HUDEP-2 (cell line): ENCODE measurements at regions not wholly inside any gene's neighbourhood (a gene's known extent, or its start where the extent isn't known, plus 50 kb on each side); places are given as distances from the start of the nearest gene placed in this dataset.
"Not testable (repeated sequence)": the region's sequence is repeated elsewhere in the genome, so short reads cannot be mapped to it uniquely, and the experiment has no call there.

ENCODE experiments used
- DNase-seq, 76 experiments: peaks; one replicate each; lab custom pipeline; 2025; ENCODE audit not compliant: unreplicated experiment in 76 of 76; lab: John Stamatoyannopoulos, UW

DNA sequence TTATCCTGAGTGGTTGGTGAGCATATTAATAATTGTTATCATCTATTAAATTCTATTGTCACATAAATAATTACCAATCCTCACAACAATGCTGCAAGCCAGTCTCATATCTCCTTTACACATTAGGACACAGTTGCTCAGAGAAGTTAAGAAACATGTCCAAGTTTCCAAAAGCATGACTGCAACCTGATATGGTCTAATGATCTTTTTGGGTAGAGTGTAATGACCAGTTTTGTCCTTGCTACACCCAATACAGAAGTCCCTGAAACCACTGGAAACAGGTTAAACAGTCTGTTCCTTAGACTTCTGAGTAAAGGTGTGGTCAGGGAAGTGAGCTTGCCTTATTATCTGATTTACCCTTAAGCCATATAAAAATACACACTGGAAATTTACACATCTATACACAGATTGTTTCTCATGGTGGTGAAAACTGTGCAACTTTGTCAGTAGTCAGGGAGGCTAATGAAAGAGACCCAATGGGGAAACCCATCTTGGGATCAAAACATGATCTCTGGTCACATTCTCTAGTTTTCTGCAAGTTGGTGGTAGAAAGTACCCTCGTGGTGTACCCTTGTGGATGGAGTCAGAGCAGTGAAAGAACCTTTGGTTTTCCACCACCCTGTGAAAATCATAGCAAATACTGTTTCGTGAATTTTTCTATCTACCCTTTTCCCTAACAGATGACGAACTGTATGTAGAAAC, 146.0 kb upstream of the KLF12 start:
- DNase-seq = no peak

DNA sequence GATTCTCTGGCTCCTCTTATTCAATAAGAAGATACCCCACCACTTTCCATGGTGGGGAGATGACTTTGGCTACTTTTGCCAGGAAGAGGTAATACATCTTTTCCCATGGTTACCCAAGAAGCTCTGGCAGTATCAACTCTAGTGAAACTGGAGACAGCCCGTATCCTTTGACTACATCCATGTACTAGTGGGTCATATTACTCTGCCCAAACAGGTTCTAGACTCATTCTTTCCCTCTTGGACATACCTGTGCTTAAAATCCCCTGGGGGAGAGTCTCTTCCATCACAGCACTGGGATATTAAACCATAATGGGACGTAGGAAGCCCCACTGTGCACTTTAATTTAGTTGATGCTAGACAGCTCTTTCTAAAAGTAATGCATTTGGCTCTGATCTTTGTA, 144.7 kb upstream of the KLF12 start:
- DNase-seq = no peak

DNA sequence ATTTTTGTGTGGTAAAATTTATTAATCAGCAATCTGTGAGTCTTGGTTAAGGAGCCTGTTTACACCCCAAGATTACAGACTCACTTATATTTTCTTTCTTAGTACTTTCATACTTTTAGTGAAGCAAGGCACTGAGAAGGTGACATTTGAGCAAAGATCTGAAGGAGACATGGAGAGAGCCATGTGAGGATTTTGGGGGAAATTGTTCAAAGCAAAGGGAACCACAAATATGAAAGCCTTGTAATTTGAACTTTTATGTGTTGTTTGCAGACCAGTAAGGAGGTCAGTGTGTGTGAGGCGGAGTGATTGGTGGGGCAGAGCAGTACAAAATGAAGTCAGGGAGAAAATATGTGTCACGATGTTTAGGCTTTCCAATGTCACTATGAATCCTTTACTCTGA, 140.7 kb upstream of the KLF12 start:
- DNase-seq = no peak

DNA sequence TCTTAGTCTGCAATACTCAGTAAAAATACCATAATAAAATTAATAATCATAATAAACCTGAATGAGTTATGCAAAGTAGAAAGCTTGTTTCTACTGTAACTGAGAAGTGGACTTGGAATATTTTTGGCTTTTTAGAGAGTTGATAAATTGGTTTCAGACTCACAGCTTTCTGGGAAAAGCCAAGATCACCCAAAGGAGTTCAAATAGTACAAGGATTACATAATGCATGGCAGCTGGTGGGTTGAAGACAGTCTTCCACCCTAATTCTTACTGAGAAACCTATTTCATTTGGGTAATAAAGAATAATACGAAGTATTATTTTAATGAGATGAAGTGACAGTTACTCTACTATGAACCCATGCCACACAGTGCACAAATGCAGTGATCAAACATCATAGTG, 139.4 kb upstream of the KLF12 start:
- DNase-seq = no peak

DNA sequence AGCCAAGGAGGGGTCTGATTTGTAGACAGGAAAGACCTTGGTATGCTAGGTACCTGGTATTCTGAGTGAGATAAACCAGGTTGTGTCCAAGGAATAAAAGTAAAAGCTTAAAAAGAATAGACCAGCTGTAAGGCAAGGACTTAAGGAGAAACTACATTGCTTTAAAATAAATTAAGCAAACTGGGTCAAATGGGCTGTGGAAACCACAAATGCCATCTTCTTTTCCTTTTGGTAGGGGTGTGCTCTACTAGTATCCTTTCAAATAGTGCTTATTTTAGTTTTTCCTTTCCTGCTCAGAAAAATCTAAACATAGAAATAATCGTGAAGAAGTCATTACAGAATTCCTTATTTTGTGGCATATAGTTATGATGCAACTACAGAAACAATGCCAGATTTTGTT, 138.6 kb upstream of the KLF12 start:
- no peak for DNase-seq

DNA sequence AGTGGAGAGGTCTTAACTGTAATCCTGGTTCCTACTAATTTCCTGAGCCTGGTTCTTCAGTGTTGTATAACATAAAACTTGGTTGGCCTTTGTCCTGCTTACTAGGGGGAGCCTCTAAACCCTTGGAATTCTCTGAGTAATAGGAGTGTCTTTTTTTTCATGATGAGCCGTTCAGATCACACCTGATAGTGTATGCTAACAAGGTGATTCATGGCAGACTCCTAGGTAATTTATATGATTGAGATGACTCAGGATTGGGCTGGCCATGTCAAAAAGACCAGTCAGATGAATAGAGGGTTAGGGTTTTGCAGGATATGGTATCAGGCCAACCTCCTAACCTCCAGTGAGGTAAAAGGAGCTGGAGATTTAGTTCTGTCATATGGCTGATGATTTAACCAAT, 135.8 kb upstream of the KLF12 start:
- no peak for DNase-seq

DNA sequence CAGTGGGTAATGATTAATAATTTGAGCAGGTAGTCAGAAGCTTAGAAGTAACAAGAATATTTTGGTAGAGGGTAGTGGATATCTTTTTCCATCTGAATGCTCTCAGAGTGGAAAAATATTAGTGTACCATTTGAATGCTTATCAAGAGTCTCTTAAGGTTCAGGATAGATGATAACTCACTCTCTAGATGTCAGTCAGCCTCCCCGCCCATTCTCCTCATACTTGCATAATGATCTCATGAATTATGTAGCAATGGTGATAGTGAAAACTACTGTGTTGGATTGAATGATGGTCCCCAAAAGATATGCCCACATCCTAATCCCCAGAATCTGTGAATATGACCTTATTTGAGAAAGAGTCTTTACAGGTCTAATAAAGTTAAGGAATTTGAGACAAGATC, 132.7 kb upstream of the KLF12 start:
- no peak for DNase-seq

DNA sequence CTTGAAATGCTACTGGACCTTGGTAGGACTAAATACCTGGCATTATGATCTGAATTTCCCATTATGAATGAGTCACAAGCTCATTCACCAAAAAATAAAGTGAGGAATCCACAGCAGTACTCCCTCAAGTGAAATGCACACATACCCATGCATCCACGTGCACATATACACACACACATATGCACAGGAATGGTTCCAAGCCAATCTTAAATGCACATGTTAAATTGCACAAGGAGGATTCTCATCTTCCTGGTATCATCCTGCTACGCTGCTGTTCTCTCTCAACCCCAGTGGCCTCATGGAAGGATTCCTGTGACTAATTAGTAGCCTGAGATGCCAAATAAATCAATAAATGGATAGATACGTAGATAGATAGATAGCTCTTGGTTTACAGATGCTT, 132.1 kb upstream of the KLF12 start:
- DNase-seq = no peak

DNA sequence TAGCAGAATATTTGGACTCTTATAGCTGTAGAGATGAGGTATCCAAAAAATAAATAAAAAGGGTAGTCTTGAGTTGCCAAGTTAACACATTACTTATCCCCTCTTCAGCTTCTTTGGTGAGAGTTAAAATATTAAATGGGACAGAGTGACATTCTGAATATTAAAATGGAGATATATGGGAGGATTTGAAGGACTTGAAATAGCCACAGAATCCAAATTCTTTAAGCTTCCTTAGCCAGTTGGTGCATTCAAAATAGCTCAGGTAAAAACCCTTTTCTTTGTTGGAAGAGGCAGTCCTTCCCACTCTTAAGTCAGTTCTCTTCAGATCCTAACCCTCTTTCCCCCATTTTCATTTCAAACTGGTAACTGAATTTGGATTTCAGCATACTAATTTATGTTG, 130.1 kb upstream of the KLF12 start:
- no peak for DNase-seq

DNA sequence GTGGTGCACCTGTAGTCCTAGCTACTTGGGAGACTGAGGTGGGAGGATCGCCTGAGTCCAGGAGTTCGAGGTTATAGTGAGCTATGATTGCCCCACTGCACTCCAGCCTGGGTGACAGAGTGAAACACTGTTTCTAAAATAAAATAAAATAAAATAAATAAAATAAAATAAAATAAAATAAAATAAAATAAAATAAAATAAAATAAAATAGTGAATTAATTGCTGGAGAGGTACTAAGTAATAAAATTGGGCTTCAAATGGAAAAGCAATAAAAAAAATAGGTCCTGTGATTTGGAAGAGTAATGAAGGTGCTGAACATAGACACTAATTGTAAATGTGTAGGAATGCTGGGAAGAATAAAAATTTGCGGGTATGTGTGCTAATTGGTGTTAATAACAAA, 126.2 kb upstream of the KLF12 start:
- not testable (repeated sequence) for DNase-seq

DNA sequence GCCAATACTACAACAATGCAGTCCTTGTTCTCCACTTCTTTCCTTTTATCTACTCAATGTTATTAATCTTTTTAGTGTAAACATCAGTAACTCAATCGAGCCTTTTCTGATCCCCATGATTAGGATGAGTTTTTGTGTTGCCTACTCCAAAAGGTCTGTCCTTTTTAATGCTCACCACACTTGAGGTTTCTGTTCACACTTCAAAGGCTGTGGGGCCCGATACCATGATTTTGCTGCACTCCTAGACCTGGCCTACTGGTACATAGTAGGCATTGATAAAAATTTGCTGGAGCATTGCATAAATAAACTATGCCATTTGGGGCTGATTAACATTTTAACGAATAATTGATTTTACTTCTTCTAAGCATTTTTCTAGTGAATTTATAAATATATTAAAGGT, 125.4 kb upstream of the KLF12 start:
- no peak for DNase-seq

DNA sequence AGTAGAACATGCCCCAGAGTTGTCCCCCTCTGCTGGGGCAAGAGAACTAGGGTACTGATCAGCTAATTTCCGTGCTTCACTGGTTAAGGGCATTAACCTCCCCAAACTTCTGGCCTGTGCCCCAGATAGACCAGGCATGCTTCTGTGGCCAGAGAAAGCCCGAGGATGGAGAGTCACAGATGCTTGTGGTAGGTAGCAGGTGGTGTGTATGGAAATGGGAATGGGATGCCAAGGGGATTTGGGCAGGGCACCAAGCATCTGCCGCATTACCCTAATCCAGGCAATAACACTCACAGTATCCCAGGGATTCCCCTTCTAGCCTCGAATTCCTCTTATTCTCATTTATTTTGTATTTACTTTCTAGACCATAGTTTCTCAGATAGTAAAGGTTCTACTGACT, 124.8 kb upstream of the KLF12 start:
- no peak for DNase-seq

DNA sequence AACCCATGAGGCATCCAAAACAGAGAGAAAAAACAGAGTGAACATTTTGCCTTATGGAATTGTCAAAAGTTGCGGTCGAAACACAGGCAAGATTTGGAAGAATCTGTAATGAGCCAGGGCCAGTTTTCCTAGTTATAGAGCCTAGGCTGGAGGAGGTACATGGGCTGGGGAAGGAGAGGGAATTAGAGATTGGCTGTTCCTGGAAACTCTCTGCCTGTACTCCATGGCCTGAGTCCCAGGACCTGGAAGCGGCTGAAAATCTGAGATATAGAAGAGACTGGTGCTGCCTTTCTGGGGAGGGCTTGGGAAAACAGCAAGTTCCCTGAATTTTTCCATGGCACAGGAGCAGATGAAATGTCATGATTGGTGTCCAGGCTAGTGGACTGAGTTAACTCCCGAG, 122.8 kb upstream of the KLF12 start:
- no peak for DNase-seq

DNA sequence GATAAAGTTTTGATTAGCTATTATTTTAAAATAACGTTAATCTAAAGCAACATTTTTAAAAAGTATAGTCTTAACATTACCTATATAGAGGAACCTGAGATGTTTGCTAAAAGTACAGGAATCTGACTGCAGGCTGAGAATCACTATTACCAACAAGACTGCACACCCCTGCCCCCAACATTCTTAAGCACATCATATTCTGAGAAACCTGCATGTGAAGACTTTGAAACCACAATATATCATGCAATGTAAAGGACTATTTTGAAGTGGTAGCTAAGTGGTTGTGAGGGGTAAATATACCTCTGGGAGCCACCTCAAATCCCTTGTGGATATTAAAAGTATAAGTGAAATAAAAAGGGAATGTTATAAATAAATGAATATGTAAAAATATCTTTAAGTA, 119.0 kb upstream of the KLF12 start:
- no peak for DNase-seq

DNA sequence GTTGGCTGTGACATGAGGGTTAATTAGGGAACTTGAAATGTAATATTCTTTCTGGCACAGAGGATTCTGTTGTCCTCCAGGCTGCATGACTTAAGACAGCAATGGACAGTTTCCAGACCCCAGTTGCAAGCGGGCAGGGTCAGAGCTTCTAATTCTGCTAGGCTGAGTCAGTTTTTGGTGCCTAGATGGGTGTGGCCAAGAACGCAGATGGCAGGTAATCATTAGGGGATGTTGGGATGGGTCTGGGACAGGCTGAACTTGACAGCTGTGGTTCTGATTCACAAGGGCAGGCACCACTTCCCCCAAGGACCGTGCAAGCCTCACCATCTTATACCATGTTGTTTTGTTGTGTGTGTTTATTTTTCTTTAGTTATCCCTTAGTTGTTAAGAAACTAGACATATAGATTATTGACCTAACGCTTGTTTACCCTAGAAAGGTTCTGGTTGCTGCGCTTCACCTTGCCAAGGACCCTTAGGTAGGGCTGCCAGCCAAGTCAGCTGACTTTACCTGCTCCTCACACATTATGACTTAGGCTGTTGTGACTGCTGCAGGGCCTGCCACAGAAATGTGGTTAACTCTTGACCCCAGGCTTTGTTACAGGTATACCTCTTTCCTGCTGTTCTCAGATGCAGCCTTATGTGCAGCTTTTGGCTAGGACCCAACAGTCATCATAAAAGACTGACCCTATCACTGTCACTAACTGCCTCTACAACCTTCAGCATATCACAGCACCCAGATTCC, 117.7 kb upstream of the KLF12 start:
- DNase-seq = no peak

DNA sequence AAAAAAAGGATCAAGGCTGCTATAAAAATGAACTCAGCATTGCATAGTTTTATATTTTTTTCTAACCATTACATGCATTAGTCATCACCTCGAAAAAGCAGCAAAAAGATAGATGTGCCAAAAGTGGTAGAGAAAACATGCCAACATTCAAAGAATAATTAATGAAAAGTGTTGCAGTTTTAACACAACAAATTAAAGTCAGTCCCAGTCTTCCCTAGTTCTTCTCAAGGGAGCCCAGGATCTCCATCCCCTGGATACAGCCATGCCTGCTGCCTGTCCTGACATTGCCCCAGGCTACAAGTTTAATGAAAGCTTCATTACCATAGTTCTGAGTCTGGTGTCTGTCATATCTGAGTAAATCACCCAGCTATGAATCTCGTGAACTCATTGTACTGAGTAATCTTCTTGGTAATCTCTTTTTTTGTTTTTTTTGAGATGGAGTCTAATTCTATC, 116.6 kb upstream of the KLF12 start:
- no peak for DNase-seq

DNA sequence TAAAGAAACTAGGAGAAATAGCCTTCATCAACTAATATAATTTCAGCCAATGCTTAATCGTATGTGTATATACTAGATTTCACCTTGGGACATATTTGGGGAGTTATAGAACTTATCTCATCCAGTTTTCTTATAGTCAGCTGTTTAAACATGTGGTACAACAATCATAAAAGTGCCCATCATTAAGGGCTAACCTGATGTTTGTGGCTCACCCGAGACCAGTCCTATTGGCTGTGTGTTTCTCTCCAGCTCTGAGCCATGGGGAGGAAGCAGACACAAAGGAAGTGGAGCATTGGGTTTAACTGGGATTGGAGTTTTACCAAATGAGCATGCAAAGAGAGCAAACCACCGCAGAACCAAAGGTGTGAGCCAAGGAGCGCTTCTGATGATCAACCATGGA, 114.3 kb upstream of the KLF12 start:
- DNase-seq = no peak

DNA sequence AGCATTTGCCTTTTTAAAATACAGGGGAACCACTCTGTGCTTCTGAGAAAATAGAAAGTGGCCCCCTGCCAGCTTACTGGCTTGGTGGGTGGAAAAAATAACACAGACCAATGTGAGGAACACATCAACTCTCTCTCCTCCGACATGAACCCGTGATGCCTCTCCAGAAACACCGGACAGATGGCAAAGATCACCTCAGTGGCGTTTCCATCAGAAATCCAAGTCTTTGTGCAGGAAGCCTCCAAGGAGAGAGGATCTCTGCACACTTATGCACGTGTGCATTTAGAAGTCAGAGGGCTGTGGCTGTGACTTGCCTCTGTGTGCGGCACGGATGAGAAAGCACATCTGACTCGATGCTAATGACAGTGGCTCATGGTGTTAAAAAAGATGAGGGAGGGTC, 112.3 kb upstream of the KLF12 start:
- DNase-seq = no peak

DNA sequence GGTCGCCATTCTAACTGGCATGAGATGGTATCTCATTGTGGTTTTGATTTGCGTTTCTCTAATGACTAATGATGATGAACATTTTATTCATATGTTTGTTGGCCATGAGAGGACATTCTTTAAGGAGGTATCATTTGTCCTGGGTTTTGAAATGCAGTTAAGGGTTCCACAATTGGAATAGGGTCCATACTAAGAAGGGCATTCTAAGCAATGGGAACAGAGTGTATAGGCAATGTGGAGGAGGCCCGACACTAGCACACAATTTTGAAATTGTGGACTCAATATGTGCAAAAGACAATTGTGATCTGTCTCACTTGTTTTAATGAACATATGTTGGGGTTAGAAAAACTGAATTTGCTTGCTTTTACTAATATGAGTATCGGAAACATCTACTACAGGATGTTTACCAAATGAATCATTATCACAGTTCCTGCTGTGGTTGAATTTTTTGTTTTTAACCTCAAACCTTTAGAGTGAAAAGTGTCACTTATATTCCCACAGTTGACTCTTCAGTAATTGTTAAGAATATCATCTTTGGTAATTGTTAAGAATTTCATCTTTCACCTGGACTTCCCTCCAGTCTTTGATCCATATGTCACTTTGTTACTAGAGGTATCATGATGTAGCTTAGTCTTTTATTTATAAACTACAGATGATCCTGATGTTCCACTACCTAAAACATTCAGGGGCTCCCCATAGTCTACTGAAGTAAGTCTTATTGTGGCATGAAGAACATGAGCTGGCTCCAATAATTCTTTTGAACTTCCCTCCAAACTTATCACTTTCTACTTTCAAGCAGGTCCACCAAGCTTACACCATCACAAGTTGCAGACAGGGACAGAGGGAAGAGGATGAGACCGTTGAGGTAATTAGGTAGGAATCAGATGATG, 109.7 kb upstream of the KLF12 start:
- no peak for DNase-seq

DNA sequence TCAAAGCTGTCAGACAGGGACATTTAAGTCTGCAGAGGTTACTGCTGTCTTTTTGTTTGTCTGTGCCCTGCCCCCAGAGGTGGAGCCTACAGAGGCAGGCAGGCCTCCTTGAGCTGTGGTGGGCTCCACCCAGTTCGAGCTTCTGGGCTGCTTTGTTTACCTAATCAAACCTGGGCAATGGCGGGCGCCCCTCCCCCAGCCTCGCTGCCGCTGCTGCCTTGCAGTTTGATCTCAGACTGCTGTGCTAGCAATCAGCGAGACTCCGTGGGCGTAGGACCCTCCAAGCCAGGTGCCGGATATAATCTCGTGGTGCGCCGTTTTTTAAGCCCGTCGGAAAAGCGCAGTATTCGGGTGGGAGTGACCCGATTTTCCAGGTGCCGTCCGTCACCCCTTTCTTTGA, 107.1 kb upstream of the KLF12 start:
- not testable (repeated sequence) for DNase-seq

DNA sequence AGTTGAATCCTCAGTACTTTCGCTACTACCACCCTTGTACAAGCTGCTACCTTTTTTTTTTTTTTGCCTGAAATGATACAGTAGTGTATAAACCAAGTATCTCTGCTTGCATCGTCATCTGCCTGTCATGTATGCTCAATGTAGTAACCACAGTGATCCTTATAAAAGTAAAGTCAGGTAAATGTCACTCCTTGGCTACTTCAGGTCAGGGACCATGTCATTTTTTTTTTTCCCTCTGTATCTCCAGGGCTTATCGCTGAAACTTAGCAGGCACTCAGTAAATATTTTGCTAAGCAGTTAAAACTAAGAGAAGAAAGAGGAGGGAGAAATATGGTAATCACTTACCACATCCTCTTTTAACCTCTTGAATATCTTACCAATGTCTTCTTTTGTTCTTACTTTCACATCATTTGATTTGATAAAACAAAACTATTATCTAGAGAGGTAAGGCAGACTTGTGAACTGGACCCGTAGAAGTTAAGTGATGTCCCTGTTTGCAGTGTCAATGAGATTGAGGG, 96.8 kb upstream of the KLF12 start:
- DNase-seq = no peak
